ENCODE measurements at regions not wholly inside any gene's neighbourhood (a gene's known extent, or its start where the extent isn't known, plus 50 kb on each side); places are given as distances from the start of the nearest gene placed in this dataset.

- in situ Hi-C loops (cut with HindIII; ENCODE audit: low sequenced_read_pairs) = no loop called here
- no peak for DNase-seq (ENCODE audit: low spot score)
Observed at GRCh38 chr9:1298046-1298445, 247.9 kb downstream of the DMRT2 start.

DNA sequence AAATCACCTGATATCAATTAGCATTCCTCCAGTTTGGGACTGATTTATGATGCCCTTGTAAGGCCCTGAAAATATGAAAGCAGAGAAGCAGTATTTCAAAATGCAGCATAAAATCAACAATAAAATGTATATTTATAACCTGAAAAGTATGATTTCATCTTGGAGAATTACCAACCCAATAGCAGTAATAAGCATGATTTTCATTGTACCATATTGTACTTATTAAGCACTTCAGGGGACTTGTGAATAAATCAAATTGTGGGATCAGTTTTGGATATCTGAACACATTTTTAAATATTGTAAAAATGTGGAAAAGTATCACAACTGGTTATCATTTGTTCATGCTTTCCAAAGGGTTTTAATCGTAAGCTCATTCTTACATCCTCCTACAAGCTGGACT is 250.8 kb downstream of the DMRT2 start:
- in situ Hi-C loops (cut with HindIII; ENCODE audit: low sequenced_read_pairs) = no loop called here

GRCh38 chr9:1303932-1304331 is 253.8 kb downstream of the DMRT2 start:
- DNase-seq (ENCODE audit: low spot score) = no peak
- in situ Hi-C loops (cut with HindIII; ENCODE audit: low sequenced_read_pairs) = no loop called here

More for the DNA sequence above, 250.8 kb downstream of the DMRT2 start:
- no peak for DNase-seq (ENCODE audit: low spot score)

GRCh38 chr9:1311462-1312042 is 261.4 kb downstream of the DMRT2 start:
- DNase-seq (ENCODE audit: low spot score) = no peak
- in situ Hi-C loops (cut with HindIII; ENCODE audit: low sequenced_read_pairs) = no loop called here

- in situ Hi-C loops (cut with HindIII; ENCODE audit: low sequenced_read_pairs) = no loop called here
- no peak for DNase-seq (ENCODE audit: low spot score)
Observed at GRCh38 chr9:1319436-1319835, 269.3 kb downstream of the DMRT2 start.

- in situ Hi-C loops (cut with HindIII; ENCODE audit: low sequenced_read_pairs) = no loop called here
- DNase-seq (ENCODE audit: low spot score) = no peak
Observed at GRCh38 chr9:1320051-1320557, 269.9 kb downstream of the DMRT2 start.

GRCh38 chr9:1320607-1321195 is 270.5 kb downstream of the DMRT2 start:
- in situ Hi-C loops (cut with HindIII; ENCODE audit: low sequenced_read_pairs) = no loop called here
- DNase-seq (ENCODE audit: low spot score) = no peak

GRCh38 chr9:1327467-1327866 is 277.3 kb downstream of the DMRT2 start:
- in situ Hi-C loops (cut with HindIII; ENCODE audit: low sequenced_read_pairs) = no loop called here
- DNase-seq (ENCODE audit: low spot score) = no peak

DNA sequence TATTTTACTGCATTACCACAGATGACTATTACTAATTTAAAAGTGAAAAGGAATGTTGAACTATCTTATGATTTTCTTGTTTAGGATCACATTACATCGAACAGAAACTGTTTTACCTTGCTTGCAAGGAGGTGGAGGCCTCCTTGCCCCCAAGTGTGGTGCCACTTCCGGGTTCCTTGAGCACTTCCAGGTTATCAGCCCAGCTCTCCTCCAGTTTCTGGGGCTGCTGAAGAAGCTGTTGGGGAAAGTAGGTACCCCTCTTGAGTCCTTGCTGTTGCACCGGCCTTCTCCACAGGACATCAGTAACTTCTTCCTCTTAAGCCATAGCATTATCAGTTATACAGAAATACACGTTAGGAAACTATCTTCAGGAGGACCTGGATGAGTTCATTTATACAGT is 278.2 kb downstream of the DMRT2 start:
- in situ Hi-C loops (cut with HindIII; ENCODE audit: low sequenced_read_pairs) = no loop called here
- DNase-seq (ENCODE audit: low spot score) = no peak

DNA sequence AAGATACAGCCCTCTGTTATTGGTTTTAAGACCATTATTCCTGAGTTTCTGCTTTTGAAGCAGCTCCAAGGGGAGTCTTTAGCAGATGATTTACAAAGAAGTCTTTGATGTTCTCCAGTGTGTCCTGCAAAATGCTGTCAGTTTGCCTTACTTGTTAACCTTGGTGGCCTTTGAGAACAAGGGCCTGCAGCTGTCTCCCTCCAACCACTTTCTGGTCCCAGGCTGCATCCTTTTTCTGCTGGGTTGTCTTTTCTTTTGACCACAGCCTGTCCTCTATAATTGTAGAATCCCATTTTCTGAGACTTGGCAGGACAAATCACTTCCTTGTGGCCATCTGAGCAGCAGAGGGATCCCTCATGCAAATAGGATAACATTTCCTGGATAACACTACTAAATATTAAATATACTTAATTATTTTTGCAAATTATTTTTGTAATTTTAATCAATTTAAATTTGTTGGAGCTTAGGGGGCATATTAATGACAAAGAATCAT is 281.4 kb downstream of the DMRT2 start:
- no peak for DNase-seq (ENCODE audit: low spot score)
- in situ Hi-C loops (cut with HindIII; ENCODE audit: low sequenced_read_pairs) = no loop called here

DNA sequence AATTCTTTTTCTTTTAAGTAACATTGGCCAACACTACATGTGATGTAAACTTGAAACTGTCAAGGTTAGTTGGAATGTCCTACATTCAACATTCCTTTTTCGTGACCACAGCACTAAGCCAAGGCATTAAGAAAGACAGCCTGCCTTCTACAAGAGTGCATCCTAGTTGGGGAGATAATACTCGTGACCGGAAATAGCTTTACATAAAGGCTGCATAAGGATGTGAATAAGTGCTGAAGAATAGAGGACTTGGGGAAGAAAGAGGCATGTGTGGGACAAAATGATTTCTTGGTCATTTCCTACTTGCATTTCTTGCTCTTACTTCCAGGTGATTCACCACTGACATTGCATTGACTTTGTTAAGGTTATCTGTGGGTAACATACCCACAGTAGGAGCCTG is 282.0 kb downstream of the DMRT2 start:
- in situ Hi-C loops (cut with HindIII; ENCODE audit: low sequenced_read_pairs) = no loop called here
- DNase-seq (ENCODE audit: low spot score) = no peak

DNA sequence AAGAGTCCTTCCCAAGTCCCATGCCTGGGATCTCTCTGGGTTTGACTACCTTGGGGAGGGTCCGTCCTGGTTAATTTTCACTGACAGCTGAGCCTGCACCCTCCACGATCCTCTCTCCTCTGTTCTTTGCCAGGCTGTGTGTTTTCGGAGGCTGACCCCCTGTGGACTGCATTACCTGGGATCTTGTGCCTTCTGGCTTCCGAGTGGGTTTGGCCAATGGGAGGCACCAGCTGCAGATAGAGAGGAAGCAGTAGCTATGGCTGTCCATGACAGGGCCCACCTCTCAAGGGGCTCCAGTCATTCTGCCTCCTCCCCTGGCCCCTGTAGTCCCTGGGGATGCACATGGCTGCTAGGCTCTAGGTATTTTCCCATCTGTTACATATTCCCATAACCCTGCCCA is 285.0 kb downstream of the DMRT2 start:
- in situ Hi-C loops (cut with HindIII; ENCODE audit: low sequenced_read_pairs) = no loop called here
- DNase-seq (ENCODE audit: low spot score) = no peak

DNA sequence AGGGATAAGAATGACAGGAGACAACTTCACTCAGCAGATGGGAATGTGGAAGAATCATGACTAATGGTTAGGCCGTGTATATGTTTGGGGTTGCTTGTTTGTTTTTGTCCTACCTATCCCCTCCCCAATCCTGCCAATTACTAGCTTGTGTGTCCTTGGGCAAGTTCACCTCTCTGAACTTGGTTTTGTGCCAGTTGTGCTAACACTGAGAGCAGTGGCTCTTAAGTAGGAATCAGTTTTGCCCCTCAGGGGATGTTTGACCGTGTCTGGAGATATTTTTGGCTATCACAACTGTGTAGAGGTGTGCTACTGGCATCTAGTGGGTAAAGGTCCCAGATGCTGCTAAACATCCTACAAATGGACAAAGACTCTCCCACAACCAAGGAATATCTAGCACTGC is 287.0 kb downstream of the DMRT2 start:
- in situ Hi-C loops (cut with HindIII; ENCODE audit: low sequenced_read_pairs) = no loop called here
- no peak for DNase-seq (ENCODE audit: low spot score)

- DNase-seq (ENCODE audit: low spot score) = no peak
- in situ Hi-C loops (cut with HindIII; ENCODE audit: low sequenced_read_pairs) = no loop called here
Observed at GRCh38 chr9:1340390-1340789, 290.2 kb downstream of the DMRT2 start.

DNA sequence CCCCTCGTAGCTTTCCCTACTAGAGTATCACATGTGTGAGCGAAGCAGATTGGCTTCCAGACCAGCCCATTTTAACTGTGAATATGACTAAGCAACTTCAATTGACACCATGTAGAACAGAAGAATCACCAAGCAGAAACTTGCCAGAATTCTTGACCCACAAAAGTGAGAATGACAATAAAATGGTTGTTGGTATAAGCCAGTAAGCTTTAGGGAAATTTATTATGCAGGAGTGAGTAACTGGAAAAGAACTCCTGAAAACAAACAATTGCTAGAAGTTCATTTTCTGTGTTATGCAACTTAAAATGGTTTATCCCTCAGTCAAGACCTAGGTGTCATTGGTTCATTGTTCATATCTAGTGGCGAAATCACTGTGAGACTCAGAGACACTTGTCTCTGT is 303.1 kb downstream of the DMRT2 start:
- DNase-seq (ENCODE audit: low spot score) = no peak
- in situ Hi-C loops (cut with HindIII; ENCODE audit: low sequenced_read_pairs) = no loop called here

GRCh38 chr9:1354086-1354485 is 303.9 kb downstream of the DMRT2 start:
- DNase-seq (ENCODE audit: low spot score) = no peak
- in situ Hi-C loops (cut with HindIII; ENCODE audit: low sequenced_read_pairs) = no loop called here

DNA sequence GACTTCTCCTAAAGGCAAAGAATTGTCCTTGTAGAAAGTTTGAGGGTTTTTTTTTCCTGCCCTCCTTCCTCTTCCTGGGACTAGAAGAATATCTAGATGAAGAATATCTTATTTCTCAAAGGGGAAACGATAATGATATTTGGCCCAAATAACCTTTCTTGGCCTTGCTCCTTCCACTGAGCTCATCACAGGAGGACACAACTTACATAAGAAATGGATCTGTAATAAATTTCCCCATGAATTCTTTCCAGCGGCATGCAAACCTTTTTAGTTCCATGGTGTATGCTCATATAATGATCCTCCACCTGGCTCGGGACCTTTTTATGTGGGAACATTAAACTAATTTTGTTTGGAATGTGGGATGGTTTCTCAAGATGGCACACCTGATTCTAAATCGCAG is 304.4 kb downstream of the DMRT2 start:
- no peak for DNase-seq (ENCODE audit: low spot score)
- in situ Hi-C loops (cut with HindIII; ENCODE audit: low sequenced_read_pairs) = no loop called here

DNA sequence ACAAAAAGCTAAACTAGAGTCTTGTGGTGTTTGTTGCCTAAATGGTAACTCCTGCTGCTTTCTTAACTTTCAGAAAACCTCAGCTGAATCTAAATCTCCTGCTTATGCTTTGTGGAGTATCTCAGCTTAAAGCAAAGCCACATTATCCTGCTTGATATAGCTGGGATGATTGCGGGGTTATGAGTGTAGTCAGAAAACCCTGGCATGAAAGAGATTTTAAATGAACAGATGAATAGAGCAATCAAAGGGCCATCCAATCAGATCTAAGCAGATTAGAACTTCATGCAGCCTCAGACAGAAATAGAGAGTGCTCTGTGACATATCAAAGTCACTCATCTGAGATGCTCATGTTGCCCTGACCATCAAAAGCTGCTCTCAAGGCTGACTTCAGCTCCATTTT is 305.5 kb downstream of the DMRT2 start:
- in situ Hi-C loops (cut with HindIII; ENCODE audit: low sequenced_read_pairs) = no loop called here
- DNase-seq (ENCODE audit: low spot score) = no peak

GRCh38 chr9:1362845-1363244 is 312.7 kb downstream of the DMRT2 start:
- in situ Hi-C loops (cut with HindIII; ENCODE audit: low sequenced_read_pairs) = no loop called here
- no peak for DNase-seq (ENCODE audit: low spot score)

- in situ Hi-C loops (cut with HindIII; ENCODE audit: low sequenced_read_pairs) = no loop called here
Observed at GRCh38 chr9:1366276-1366675, 316.1 kb downstream of the DMRT2 start.

DNA sequence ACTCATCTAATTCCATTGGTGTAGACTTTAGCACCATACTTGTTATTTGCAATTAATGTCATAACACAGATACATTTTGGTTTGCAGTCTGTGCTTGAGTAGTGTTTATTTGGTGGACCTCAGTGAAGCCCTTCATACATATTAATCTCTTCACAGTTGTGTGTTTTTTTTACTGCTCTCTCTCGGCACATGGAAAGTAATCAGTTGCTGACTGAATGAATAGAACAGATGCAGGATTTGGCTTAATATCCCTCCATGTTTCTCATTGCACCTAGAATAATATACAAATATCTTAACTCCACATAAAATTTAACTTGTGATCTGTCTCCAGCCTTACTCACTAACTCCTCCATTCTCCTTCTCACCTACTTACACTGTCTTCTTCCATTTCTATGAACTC is 319.1 kb downstream of the DMRT2 start:
- in situ Hi-C loops (cut with HindIII; ENCODE audit: low sequenced_read_pairs) = no loop called here
- no peak for DNase-seq (ENCODE audit: low spot score)

More at GRCh38 chr9:1366276-1366675, 316.1 kb downstream of the DMRT2 start:
- DNase-seq (ENCODE audit: low spot score) = no peak

Measured in G401 (cell line).